ENCODE measurements at regions not wholly inside any gene's neighbourhood (a gene's known extent, or its start where the extent isn't known, plus 50 kb on each side); places are given as distances from the start of the nearest gene placed in this dataset.
A peak's percentile ranks its signal among the peaks of the same experiment; 100 is the strongest.

- Histone ChIP-seq H3K4me3 (no peak overlapping the region), H3K27ac (no peak overlapping the region), H3K36me3 (ENCODE audit: insufficient read depth in 1 of 2, low read depth in 1 of 2) (no peaks in the 10 kb centered on the region), H3K4me1 (no peaks in the 10 kb centered on the region), H3K27me3 (ENCODE audit: insufficient read depth in 3 of 3, low read length in 2 of 3) (no peaks in the 10 kb centered on the region), H3K9me3 (peaks cover 3% of the 10 kb centered on the region)
- intact Hi-C loops (cut with DNase I) = loop anchor here (10.0 kb wide), 3 partner anchors 264 to 396 kb away; no protein-coding TSS in a partner anchor
- 93 to 94% (median 94%) methylated on average over 5 of the region's 5 CpGs for WGBS, 3 donors
- no peak for DNase-seq
- ATAC-seq = no peak
- no peak for TF ChIP-seq CTCF (IDR thresholded peaks at IDR 0.05)
Observed at GRCh38 chr9:107759009-107759822, 269.6 kb upstream of the KLF4 start.

- Histone ChIP-seq H3K9me3 (no peaks in the 10 kb centered on the region), H3K4me1 (peaks cover 11% of the 10 kb centered on the region), H3K36me3 (ENCODE audit: insufficient read depth in 1 of 2, low read depth in 1 of 2) (no peaks in the 10 kb centered on the region), H3K27ac (no peak overlapping the region), H3K4me3 (no peak overlapping the region), H3K27me3 (ENCODE audit: insufficient read depth in 3 of 3, low read length in 2 of 3) (no peaks in the 10 kb centered on the region)
- ATAC-seq (no peak), DNase-seq (no peak)
- TF ChIP-seq CTCF (IDR thresholded peaks at IDR 0.05) = no peak
- intact Hi-C loops (cut with DNase I) = loop anchor here (10.0 kb wide), 3 partner anchors 261 to 399 kb away; no protein-coding TSS in a partner anchor
- 92 to 95% (median 95%) methylated on average over 1 of the region's 1 CpG for WGBS, 3 donors
Observed at GRCh38 chr9:107756091-107756490, 266.5 kb upstream of the KLF4 start.

- no peak for DNase-seq
- Histone ChIP-seq H3K9me3 (no peaks in the 10 kb centered on the region), H3K36me3 (ENCODE audit: insufficient read depth in 1 of 2, low read depth in 1 of 2) (no peaks in the 10 kb centered on the region), H3K27me3 (ENCODE audit: insufficient read depth in 3 of 3, low read length in 2 of 3) (no peaks in the 10 kb centered on the region), H3K4me1 (peaks cover 12% of the 10 kb centered on the region), H3K4me3 (no peak overlapping the region), H3K27ac (no peak overlapping the region)
- no peak for ATAC-seq
- WGBS, 3 donors = 44 to 57% (median 52%) methylated on average over 4 of the region's 4 CpGs
- intact Hi-C loops (cut with DNase I) = loop anchor here (10.0 kb wide), 3 partner anchors 260 to 400 kb away; no protein-coding TSS in a partner anchor
- TF ChIP-seq CTCF (IDR thresholded peaks at IDR 0.05) = no peak
Observed at GRCh38 chr9:107755246-107755645, 265.7 kb upstream of the KLF4 start.

GRCh38 chr9:107751567-107752210 lies 262.1 kb upstream of the KLF4 start:
- DNase-seq = peak in 1 of 2 donors; percentile 31
- WGBS, 3 donors = 43 to 57% (median 46%) methylated on average over 5 of the region's 5 CpGs
- intact Hi-C loops (cut with DNase I) = loop anchor here (2.0 to 10.0 kb wide), 5 partner anchors 113 to 403 kb away; partner anchors contain the start of gene KLF4 (in 1 of the 2)
- no peak for TF ChIP-seq CTCF (IDR thresholded peaks at IDR 0.05)
- Histone ChIP-seq H3K9me3 (no peaks in the 10 kb centered on the region), H3K4me1 (peaks cover 26% of the 10 kb centered on the region), H3K27ac (peak overlapping the region; percentile 94), H3K27me3 (ENCODE audit: insufficient read depth in 3 of 3, low read length in 2 of 3) (no peaks in the 10 kb centered on the region), H3K4me3 (no peak overlapping the region), H3K36me3 (ENCODE audit: insufficient read depth in 1 of 2, low read depth in 1 of 2) (no peaks in the 10 kb centered on the region)
- ATAC-seq = peak; percentile 46 to 70 (median 67)
